ENCODE measurements at regions not wholly inside any gene's neighbourhood (a gene's known extent, or its start where the extent isn't known, plus 50 kb on each side); places are given as distances from the start of the nearest gene placed in this dataset.

DNA sequence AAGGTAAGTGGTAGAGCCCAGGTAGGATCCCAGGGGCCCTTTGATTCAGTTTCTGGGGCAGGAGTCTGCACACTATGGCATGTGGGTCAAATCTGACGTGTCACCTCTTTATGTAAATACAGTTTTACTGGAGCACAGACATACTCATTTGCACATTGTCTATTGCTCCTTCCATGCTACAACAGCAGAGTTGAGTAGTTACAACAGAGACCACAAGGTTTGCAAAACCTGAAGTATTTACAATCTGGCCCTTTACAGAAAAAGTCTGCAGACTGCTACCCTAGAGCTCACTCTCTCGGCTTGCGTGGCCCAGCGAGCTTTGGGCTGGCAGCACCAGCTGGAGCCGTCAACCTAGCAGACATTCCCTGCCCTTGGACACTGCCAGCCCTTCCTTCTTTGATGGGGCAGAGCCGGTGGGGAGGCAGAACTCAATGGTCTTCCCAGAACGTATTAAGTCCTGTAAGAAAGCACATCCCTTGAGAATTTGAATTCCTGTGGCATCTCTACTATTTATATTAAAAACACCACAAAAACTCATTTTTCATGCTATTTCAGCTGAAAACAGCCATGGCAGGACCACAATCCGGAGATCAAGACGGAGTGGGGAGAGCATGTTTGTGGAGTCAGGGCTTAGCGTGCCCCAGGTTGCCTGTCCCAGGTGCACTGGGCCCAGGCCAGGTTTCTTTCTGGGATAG lies 133.1 kb upstream of the NUDT7 start:
- Histone ChIP-seq H3K4me3 (ENCODE audit: low read depth, low read length) (no peak overlapping the region), H3K36me3 (ENCODE audit: control insufficient read depth, insufficient read depth, low read length) (no peaks in the 10 kb centered on the region), H3K27me3 (ENCODE audit: control insufficient read depth, insufficient read depth, low read length) (no peaks in the 10 kb centered on the region)
- no peak for FAIRE-seq
- DNase-seq (ENCODE audit: low read depth), result no peak
- TF ChIP-seq, protein P1, sequence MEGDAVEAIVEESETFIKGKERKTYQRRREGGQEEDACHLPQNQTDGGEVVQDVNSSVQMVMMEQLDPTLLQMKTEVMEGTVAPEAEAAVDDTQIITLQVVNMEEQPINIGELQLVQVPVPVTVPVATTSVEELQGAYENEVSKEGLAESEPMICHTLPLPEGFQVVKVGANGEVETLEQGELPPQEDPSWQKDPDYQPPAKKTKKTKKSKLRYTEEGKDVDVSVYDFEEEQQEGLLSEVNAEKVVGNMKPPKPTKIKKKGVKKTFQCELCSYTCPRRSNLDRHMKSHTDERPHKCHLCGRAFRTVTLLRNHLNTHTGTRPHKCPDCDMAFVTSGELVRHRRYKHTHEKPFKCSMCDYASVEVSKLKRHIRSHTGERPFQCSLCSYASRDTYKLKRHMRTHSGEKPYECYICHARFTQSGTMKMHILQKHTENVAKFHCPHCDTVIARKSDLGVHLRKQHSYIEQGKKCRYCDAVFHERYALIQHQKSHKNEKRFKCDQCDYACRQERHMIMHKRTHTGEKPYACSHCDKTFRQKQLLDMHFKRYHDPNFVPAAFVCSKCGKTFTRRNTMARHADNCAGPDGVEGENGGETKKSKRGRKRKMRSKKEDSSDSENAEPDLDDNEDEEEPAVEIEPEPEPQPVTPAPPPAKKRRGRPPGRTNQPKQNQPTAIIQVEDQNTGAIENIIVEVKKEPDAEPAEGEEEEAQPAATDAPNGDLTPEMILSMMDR (IDR thresholded peaks at IDR 0.05; ENCODE audit: insufficient read depth, low read length, severe bottlenecking), result no peak

DNA sequence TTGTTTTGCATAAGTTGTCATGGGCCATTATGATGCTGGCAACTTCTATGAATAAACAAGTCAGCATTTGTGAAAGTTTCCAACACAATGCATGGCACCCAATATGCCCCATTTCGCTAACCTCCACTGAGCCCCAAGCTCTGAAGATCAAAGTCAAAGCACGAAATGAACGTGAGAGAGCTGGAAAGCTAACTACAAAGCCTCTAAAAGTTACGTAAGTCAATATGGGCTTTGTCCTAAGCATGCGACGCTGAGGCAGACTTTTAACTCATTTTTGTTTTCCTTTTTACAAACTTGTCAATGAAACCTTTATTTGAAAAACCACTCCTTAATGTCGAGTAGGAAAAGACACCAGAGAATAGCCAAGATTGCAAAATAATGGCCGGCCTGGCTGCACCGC lies 131.6 kb upstream of the NUDT7 start:
- TF ChIP-seq, protein P1 (IDR thresholded peaks at IDR 0.05; ENCODE audit: insufficient read depth, low read length, severe bottlenecking), result no peak
- Histone ChIP-seq H3K4me3 (ENCODE audit: low read depth, low read length) (no peak overlapping the region), H3K36me3 (ENCODE audit: control insufficient read depth, insufficient read depth, low read length) (no peaks in the 10 kb centered on the region), H3K27me3 (ENCODE audit: control insufficient read depth, insufficient read depth, low read length) (no peaks in the 10 kb centered on the region)
- FAIRE-seq, result no peak
- DNase-seq (ENCODE audit: low read depth), result no peak

DNA sequence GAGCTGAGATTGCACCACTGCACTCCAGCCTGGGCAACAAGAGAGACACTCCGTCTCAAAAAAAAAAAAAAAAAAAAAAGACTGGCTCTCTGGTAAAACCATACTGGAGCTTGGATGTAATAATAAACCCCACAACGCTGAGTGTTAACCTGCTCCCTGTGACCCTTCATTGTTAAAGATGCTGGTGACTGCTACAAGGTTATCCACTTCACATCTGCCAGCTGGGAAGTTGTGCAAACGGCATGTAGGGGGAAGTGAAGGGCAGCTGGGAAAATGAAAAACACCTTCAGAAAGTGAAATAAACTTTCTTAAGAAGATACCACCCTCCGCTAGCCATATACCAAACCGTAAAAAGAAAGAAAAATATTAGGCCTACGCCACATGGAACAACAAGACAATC lies 131.0 kb upstream of the NUDT7 start:
- DNase-seq (ENCODE audit: low read depth) (no peak), FAIRE-seq (no peak)
- H3K36me3 ChIP-seq (ENCODE audit: control insufficient read depth, insufficient read depth, low read length), result no peaks in the 10 kb centered on the region
- TF ChIP-seq, protein P1 (IDR thresholded peaks at IDR 0.05; ENCODE audit: insufficient read depth, low read length, severe bottlenecking), result no peak
- no peak overlapping the region for H3K4me3 ChIP-seq (ENCODE audit: low read depth, low read length)
- H3K27me3 ChIP-seq (ENCODE audit: control insufficient read depth, insufficient read depth, low read length), result no peaks in the 10 kb centered on the region

DNA sequence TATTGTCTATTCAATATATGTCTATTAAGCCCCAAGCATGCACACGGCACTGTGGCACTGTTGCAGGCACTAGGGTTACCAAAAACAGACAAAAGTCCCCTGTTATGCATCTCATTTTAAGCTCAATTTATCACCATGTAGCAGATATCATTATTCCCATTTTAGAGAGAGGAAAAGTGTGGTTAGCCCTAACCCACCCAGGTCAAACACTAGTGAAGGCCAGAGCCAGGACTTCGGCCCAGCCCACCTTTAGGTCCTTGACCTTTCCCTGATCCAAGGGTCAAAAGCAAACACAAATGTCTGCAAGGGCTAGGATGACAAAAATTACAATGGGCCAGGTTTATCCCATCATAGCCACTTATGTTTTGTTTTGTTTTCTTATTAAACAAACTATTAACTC lies 130.3 kb upstream of the NUDT7 start:
- no peaks in the 10 kb centered on the region for H3K27me3 ChIP-seq (ENCODE audit: control insufficient read depth, insufficient read depth, low read length)
- no peaks in the 10 kb centered on the region for H3K36me3 ChIP-seq (ENCODE audit: control insufficient read depth, insufficient read depth, low read length)
- DNase-seq (ENCODE audit: low read depth) (no peak), FAIRE-seq (no peak)
- H3K4me3 ChIP-seq (ENCODE audit: low read depth, low read length), result no peak overlapping the region
- TF ChIP-seq, protein P1 (IDR thresholded peaks at IDR 0.05; ENCODE audit: insufficient read depth, low read length, severe bottlenecking), result no peak

DNA sequence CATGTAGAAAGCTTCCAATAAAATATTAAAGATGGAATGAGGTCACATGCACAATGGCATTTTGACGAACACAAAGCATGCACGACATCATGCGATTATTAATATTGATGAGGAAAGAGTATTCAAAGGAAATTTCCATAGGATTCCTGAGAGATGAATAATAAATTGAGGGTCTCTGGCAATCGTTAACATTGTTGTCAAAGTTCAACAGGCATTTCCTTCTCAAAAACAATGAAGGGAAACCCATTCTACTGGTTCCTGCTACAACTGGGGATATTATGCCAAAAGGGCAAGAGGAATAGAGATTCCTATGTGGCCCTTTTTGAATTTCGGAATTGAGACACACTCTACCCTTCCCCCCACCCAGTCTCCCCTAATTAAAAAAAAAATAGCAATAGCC lies 128.3 kb upstream of the NUDT7 start:
- DNase-seq (ENCODE audit: low read depth) (no peak), FAIRE-seq (no peak)
- H3K27me3 ChIP-seq (ENCODE audit: control insufficient read depth, insufficient read depth, low read length), result no peaks in the 10 kb centered on the region
- TF ChIP-seq, protein P1 (IDR thresholded peaks at IDR 0.05; ENCODE audit: insufficient read depth, low read length, severe bottlenecking), result no peak
- H3K4me3 ChIP-seq (ENCODE audit: low read depth, low read length), result no peak overlapping the region
- H3K36me3 ChIP-seq (ENCODE audit: control insufficient read depth, insufficient read depth, low read length), result no peaks in the 10 kb centered on the region

Measured in bronchial epithelial cell (primary cell).